Esophagus muscularis mucosa (tissue), 3 donors: ENCODE measurements at regions not wholly inside any gene's neighbourhood (a gene's known extent, or its start where the extent isn't known, plus 50 kb on each side); places are given as distances from the start of the nearest gene placed in this dataset.

Experiments used
- CTCF ChIP-seq, 3 experiments: fragments of 200-600 bp in 2 of 3; fragments of 450-650 bp in 1 of 3; sonication (generic) in 2 of 3; IDR thresholded peaks; one replicate each; pipeline ENCODE4 v1.5.1; 2017 to 2019; ENCODE audit warnings: antibody characterized with exemption in 3 of 3, mild to moderate bottlenecking in 2 of 3, moderate library complexity in 1 of 3
- POLR2A ChIP-seq: fragments of 450-650 bp; IDR thresholded peaks from one replicate; pipeline ENCODE4 v1.6.1; 2017; ENCODE audit warnings: antibody characterized with exemption, moderate library complexity, mild to moderate bottlenecking, low read depth

GRCh38 chr5:25330721-25331120, 685.9 kb upstream of the CDH10 start:
- TF ChIP-seq CTCF (IDR thresholded peaks at IDR 0.05) (no peak), POLR2A (no peak)
